ENCODE measurements at regions not wholly inside any gene's neighbourhood (a gene's known extent, or its start where the extent isn't known, plus 50 kb on each side); places are given as distances from the start of the nearest gene placed in this dataset.

- TF ChIP-seq POLR2A (IDR thresholded peaks at IDR 0.05) (no peak), CTCF (IDR thresholded peaks at IDR 0.05) (no peak)
Observed at GRCh38 chr18:51397347-51397962, 200.0 kb upstream of the MEX3C start.

Data from uterus (tissue), 2 donors.